ENCODE measurements at regions not wholly inside any gene's neighbourhood (a gene's known extent, or its start where the extent isn't known, plus 50 kb on each side); places are given as distances from the start of the nearest gene placed in this dataset.

DNA sequence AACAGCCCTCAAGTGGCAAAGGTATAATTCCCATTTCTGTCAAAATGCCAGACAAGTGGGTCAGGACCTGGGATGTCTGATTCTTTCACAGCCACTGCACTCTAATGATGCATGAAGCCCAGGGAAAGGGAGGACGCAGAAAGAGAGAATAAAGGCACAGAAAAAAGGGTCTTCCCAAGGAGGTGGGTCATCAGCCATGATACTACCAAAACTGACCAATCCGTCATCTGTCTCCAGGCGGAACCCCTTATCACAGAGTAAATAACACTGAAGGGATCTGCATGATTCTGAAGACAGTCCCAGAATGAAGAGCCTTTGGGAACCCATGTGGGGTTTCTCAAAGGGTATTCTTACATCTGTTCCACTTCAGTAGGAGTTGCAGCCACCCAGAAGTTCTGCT, 73.8 kb upstream of the OPCML start:
- TF ChIP-seq, protein P1, sequence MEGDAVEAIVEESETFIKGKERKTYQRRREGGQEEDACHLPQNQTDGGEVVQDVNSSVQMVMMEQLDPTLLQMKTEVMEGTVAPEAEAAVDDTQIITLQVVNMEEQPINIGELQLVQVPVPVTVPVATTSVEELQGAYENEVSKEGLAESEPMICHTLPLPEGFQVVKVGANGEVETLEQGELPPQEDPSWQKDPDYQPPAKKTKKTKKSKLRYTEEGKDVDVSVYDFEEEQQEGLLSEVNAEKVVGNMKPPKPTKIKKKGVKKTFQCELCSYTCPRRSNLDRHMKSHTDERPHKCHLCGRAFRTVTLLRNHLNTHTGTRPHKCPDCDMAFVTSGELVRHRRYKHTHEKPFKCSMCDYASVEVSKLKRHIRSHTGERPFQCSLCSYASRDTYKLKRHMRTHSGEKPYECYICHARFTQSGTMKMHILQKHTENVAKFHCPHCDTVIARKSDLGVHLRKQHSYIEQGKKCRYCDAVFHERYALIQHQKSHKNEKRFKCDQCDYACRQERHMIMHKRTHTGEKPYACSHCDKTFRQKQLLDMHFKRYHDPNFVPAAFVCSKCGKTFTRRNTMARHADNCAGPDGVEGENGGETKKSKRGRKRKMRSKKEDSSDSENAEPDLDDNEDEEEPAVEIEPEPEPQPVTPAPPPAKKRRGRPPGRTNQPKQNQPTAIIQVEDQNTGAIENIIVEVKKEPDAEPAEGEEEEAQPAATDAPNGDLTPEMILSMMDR (IDR thresholded peaks at IDR 0.05), result no peak
- TF ChIP-seq POLR2AphosphoS5 (IDR thresholded peaks at IDR 0.05), result no peak
- no peak for TF ChIP-seq POLR2A (IDR thresholded peaks at IDR 0.05)
- no peak for TF ChIP-seq EP300 (IDR thresholded peaks at IDR 0.05)

Measured in stomach (tissue), 4 donors.